ENCODE measurements at regions not wholly inside any gene's neighbourhood (a gene's known extent, or its start where the extent isn't known, plus 50 kb on each side); places are given as distances from the start of the nearest gene placed in this dataset.

- TF ChIP-seq CTCF (conservative IDR thresholded peaks at IDR 0.05) (no peak), ZFX (IDR thresholded peaks at IDR 0.05) (no peak)
Measured at GRCh38 chr3:125695688-125696087, 100.4 kb upstream of the OSBPL11 start.
